ENCODE measurements at regions not wholly inside any gene's neighbourhood (a gene's known extent, or its start where the extent isn't known, plus 50 kb on each side); places are given as distances from the start of the nearest gene placed in this dataset.
"Not testable (repeated sequence)": the region's sequence is repeated elsewhere in the genome, so short reads cannot be mapped to it uniquely, and the experiment has no call there.

DNA sequence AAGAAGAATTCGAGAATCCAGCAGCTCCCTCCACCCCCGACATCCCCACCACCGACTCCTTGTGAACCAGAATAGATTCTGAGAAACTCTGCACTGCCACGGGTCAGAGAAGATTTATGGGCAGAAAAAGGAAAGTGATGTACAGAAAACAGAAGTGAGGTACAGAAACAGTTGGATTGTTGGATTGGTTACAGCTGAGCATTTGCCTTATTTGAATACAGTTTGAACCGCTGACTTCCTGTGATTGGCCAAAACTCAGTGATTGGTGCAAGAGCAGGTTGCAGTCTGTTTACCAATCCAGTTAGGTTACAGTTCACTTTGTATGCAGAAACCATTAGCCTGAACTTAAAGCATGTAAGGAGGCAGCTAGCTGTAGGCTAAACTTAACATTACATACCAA lies 131.2 kb upstream of the HDDC2 start:
- no peak for DNase-seq

DNA sequence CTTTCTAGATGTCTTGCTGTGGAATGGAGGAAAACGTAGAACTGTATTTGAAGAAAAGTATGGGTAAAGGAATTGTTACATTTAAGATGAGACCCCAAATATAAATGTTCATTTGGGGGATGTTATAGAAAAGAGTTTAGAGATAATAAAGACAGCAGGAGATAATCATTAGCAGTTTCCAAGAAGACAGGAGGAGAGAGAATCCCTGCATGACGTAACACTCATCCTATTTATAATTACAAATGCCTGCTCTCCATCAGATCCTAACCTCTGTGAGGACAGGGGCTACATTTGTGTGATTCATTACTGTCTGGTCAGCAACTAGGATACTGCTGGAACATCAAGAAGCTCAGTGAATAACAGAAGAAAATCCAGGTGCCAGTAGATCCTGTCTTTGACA lies 133.0 kb upstream of the HDDC2 start:
- DNase-seq, result no peak

DNA sequence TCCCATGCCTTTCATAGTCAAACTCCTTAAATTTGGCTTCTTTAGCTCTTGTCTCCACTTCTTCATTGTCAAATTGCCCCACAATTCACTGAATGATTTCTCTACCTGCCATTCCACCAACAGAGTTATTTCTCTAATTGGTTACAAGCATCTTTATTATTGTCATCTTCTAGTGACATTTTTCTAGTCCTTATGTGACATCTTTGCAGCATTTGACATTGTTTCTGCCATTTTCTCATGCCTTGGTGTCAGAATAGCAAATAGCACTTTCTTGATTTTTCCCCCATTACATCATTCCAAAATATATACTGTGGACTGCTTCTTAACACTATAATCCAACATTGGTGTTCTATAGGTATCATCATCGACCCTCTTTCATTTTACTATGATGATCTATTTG lies 137.7 kb upstream of the HDDC2 start:
- no peak for DNase-seq

DNA sequence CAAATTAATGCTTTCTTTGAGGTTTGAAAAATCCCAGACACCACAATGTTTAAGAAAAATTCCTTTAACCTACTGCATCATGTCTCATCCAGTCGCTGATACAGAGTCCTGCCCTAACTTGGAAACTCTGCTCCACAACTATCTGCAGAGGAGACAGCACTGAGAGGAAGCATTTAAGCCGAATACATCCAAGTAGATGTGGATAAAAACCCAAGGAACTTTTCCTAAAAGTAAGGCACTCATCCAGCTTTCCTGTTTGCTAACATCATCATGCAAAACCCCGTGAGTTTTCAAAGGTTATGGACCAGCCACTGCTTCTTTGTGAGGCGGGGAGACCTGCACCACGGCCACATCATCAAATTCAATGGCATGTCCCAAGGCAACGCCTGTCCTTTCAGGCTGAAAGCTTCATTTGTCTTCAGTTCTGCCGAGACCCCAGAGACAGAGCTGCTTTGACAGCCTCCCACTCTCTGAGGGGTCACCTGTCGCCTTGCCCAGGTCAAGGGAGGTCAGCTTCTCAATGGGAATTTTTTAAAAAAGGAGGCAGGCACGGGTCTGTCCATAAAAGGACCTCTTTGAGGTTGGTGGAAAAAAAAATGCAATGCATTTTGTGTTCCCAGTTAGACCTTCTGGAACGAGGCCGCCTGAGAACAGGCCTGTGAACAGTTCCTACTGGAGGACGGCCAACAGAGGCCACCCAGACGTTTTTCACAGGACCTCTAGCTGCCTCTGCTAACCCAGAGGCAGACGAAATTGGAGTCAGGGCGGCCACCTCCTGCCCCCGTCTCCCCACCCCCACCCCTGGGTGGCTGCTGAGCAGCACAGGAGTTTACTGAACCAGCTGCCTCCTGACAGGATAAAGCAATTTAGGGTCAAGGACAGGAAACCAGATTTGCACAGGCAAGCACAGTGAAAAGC lies 142.5 kb upstream of the HDDC2 start:
- DNase-seq, result peak; percentile 79

DNA sequence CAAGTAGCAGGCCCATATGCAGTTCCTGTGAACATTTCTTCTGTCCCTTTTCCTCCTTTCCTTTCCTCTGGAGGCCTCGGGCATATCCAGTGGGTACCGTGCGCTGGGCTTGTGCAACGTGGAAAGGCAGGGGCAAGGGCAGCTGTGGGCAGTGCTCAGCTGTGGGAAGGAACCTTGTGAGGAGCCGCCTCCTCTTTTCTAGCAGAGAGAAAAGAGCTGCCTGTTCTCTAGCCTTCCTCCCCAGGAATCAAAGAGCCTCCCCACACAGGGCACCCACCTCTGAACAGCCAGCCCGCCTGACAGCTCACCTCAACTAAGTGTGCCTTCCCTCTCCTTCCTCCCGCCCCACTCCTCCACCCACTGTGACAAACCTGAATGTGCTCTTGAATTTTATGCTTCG lies 143.3 kb upstream of the HDDC2 start:
- DNase-seq, result no peak

DNA sequence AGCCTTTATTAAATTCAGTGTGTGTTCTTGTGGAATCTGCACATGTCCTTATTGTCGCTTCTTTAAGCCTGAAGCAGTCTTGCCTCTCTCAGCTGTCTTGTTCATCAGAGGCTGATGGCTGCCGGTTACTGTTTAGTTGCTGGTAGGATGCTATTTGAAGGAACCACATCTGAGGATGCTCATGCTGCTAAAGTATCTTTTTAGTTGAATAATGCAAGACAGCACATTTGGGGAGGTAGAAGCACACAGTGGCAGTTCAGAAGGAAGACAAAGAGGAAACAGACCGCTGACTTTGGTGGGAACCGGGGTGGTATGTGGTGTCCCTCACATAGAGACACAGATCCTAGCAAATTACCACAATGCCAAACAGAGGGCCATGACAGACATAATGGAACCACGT lies 144.2 kb upstream of the HDDC2 start:
- no peak for DNase-seq

DNA sequence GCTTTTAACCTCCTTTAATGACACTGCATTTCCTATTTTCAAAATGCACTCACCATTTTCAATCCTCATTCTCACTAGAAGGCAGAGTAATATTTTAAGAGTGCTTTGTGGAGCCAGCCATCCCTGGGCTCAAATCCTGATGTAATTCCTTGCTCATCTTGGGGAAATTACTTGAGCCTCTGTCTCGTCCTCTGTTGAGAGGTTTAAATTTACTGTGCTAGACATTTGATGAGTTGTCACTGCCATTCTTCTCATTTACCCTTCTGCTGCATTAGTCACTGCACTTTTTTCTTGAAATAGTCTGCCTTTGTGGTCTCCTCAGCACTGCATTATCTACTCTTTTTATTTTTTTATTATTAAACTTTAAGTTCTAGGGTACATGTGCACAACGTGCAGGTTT lies 150.0 kb upstream of the HDDC2 start:
- DNase-seq, result peak; percentile 68

DNA sequence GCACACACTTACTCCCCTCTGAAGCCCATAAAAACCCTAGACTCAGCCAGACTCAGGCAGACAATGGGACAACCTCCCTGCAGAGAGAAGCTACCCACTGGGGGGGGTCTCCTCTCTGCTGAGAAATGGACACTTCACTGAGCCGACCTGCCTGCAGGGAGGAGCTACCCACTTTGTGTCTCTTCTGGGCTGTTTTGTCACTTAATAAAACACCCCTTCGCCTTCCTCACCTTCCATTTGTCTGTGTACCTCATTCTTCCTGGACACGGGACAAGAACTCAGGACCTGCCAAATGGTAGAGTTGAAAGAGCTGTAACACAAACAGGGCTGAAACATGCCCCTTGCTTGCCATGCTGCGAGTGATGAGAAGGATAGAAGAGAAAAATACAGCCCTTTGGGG lies 151.7 kb upstream of the HDDC2 start:
- no peak for DNase-seq

DNA sequence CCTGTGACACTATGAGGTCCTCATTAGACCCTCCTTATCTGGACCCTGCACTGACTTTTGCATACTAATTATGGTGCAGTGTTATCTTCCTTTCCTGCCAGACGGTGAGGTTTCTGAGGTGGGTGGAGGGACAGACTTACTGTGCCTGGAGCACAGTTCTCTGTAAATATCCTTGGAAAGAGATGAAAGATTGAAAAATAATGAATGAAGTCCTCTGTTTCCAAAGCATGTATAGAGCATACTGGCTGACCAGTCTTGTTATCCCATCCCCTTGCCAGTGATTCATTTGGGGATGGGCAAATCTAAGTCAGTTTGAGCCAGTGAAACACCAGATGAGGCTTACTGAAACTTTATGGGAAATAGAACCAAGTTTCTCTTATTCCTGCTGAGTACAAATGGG lies 152.6 kb upstream of the HDDC2 start:
- DNase-seq, result no peak

DNA sequence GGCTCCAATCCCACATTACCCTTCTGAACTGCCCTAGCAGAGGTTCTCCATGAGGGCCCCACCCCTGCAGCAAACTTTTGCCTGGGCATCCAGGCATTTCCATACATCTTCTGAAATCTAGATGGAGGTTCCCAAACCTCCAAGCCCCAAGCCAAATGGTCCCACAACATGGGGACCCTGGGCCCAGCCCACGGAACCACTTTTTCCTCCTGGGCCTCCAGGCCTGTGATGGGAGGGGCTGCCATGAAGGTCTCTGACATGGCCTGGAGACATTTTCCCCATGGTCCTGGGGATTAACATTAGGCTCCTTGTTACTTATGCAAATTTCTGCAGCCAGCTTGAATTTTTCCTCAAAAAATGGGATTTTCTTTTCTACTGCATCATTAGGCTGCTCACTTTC lies 156.7 kb upstream of the HDDC2 start:
- not testable (repeated sequence) for DNase-seq

DNA sequence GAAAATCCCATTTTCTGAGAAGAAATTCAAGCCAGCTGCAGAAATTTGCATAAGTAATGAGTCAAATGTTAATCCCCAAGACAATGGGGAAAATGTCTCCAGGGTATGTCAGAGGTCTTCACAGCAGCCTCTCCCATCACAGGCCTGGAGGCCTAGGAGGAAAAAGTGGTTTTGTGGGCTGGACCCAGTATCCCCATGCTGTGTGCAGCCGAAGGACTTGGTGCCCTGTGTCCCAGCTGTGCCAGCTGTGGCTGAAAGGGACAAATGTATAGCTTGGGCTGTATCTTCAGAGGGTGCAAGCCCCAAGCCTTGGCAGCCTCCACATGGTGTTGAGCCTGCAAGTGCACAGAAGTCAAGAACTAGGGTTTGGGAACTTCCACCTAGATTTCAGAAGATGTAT lies 163.6 kb upstream of the HDDC2 start:
- DNase-seq, result not testable (repeated sequence)

DNA sequence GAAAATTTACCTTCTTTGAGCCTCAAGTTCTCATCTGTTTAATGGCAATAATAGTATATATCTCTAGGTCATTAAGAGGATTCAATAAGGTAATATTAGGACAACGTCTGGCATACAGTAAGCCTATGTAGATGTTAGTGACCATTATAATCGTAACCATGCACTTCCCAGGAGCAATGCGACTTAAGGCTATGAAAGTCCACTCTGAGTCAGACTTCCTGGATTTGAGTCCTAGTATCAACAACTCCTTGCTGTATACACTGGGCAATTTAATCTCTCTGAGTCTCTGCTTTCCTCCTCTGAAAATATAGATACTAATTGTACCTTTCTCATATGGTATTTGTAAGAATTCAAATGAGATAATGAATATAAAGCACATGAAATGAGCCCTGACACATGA lies 168.1 kb upstream of the HDDC2 start:
- peak; percentile 64 for DNase-seq

DNA sequence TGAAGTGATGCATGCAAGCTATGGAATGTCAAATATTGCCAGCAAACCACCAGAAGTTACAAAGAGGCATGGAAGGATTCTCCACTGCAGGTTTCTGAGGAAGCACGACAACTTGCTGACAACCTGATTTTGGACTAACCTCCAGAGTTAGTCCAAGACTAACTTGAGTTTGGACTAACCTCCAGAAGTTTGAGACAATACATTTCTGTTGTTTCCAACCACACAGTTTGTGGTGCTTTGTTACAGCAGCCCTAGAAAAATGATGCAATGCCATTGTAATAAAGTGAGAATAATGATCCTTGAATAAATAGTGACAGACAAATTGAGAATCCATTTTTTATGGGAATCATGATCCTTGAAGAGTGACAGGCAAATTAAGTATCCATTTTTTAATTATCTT lies 169.9 kb upstream of the HDDC2 start:
- DNase-seq, result peak; percentile 81

DNA sequence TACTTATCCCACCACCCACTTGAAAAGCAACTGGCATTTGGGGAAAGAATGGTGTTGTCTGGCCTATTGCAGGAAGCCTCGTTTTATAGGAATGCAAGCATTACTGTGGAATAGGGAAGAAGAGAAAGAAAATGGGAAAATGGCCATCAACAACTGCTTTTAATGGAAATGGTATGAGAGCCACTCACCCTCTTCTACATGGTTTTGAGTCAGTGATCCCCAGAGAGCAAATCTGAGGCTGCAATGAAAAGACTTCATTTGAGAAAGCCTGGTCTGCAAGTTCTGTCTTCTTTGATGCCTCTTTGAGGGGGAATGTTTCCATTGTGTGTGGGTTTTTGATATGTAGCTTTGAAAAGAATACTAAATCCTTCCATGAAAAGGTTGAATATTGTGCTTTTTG lies 172.3 kb upstream of the HDDC2 start:
- peak; percentile 90 for DNase-seq

DNA sequence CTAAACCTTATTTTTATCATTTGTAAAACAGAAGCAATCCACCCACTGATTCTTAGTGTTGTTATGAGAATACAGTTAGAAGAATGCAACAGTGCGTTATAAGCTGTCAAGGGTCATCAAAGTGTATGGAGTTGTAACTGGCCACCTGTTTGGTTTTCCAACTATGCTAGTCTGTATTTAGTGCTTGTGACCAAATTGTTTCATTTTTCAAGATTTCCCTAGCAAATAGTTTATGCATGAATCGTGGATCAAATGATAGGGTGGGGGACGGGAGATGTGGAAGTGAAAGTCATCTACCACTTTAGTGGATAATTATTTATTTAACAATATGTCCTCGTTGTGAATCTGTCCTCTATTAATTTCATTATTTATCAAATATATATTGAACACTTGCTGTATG lies 175.4 kb upstream of the HDDC2 start:
- peak; percentile 58 for DNase-seq

DNA sequence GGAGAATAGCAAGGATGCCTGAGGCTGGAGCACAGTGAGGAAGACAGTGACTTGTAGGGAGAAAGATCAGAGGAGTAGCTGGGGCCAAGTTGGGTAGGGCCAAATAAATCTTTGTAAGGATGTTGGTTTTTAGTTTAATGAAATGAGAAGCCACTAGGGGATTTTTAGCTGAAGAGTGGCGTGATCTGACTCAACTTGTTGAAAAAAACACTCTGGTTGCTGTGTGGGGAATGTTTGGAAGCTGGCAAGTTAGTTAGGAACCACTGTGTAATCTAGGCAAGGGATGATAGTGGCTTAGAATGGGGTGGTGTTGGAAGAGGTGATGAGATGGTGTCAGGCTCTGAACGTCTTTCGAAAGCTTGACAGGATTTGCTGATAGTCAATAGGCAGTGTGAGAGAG lies 176.1 kb upstream of the HDDC2 start:
- peak; percentile 93 for DNase-seq

DNA sequence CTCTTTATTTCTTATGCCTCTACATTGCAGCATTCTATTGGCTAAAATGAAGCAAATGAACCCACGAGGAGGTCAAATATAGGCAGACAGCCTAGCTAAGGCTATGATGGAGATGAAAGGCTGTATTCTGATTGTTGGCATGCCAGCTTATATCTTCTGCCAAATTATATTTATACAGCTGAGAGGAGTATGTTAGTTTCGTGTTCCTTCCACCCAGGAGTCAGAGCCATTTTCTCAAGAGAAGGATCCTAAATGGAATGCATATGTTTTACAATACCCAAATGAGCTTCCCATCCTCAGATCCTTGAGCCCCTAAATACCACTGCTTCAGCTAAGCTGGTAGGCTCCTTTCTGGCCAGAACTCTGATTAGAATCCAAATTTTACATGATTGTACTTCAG lies 178.4 kb upstream of the HDDC2 start:
- peak; percentile 49 for DNase-seq

DNA sequence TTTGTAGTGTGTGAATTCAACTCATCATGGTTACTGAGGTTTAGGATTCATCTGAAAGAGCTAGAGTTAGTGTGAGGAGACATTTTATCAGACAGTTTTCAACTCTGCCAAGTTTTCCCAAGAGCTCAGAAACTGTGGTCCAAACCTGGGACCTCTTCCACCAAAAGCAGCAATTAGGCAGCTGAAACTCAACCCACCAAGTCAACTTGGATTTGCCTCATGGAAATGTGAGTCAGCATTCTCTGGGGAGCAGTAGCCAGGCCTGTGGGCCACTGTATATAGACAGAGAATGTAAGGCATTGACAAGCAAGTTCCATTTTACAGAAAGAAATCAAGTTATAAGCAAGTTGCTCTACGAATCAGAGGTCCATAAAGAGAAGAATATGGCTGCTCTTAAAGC lies 178.8 kb upstream of the HDDC2 start:
- peak; percentile 93 for DNase-seq

DNA sequence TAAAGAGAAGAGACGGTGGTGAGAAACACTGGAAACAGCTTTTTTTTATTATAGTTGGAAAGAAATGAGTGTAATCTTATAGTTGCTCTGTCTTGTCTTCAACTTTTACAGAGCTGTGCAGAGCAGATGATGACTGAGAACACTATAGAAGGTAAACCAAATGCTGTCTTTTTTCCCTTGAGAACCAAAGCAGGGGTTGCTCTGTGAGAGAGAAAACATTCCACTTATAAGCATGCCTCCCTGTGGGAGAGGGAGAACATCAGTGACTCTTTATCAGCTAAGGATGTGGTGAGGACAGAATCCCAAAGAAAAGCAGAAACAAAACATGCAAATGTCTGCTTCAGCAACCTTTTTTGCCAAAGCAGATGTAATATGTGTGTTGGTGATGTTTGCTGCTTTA lies 179.3 kb upstream of the HDDC2 start:
- peak; percentile 85 for DNase-seq

DNA sequence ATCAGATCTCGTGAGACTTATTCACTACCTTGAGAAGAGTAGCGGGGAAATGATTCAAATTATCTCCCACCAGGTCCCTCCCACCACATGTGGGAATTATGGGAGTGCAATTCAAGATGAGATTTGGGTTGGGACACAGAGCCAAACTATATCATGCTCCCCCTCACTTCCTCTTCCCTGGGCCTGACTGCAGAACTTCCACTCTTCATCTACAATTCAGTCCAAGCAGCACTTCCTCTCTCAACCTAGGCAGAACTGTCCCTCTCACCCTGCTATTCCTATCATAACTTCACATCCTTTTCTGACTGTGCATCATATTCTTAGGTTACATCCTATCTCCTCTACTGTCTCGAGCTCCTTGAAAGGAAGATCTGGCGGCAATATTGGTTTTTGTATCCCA lies 184.0 kb upstream of the HDDC2 start:
- no peak for DNase-seq

DNA sequence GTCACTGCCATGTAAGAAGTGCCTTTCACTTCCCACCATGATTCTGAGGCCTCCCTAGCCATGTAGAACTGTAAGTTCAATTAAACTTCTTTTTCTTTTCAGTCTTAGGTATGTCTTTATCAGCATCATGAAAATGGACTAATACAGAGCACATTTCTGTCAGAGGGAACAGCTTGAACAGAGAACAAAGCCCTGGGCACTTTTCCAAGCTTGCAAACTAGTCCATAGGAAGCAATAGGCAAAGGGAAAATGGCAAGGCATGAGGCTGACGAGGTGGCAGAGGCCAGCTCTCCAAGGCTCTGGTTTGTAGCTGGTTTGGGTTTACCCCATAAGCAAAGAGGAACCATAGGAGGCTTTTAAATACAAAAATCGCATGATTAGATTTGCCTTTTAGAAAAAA lies 185.1 kb upstream of the HDDC2 start:
- DNase-seq, result peak; percentile 24

DNA sequence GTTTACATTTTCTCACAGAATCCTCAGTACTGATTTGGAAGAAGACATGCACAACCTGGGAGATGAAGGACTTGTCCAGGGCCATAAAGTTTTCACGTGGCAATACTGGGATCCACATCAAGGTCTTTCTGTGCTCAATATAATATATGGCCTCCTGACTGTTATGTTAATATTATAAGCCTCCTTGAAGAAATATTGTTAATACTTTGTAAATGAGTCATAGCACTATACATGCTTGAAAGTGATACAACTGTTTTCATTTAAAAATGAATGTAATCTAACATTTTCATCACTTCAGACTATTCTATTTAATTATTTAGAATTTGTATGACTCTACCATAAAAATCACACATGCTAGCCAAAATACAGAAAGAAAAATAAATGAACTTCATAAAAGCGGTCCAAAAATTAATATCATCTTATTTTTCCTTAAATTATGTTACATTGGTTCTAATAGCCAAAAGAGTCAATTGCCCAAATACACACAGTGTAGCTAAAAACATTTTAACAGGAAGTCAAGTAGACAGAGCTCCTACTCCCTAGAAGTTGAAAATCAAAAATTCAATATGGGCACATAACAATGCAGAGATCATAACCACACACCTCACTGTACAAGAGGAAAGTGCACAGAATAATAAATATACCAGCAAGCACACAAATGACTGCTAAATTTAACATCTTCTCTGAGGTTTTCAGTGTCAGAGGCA lies 188.0 kb upstream of the HDDC2 start:
- peak; percentile 66 for DNase-seq

DNA sequence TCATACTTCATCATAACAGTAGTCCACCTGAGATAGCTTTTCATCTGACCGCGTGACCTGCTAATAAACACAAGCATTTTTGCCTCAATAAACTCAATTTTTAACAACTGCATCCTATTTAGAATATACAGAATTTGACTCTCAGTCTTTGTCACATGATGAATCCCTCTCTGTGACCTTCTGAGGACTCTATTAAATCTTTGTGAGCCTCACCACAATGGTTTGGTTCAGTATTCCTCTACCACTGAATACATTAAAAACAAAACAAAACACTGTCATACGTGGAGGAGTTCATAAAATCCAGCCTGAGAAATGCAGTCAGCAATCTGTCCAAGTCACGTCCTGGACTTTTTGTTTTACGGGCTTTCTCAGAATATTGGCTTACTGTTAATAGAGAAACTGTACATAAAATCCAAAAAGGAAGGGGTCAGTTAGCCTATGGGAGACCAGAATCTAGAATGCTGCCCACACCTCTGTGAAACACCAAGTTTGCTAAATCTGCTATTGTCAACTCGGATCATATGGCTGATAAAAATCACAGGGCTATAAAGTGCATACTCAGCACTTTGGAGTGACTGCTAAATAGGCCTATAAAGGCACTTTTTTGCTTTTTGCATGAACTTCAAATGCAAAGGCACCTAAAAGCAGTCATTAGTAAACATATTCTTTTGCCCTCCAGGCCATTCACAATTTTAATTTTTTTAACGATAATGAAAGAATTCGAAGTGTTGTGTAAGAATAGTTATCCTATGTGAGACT lies 190.3 kb upstream of the HDDC2 start:
- no peak for DNase-seq

Measured in fibroblast of skin of scalp (primary cell).